GM19463 (cell line): ENCODE measurements at regions not wholly inside any gene's neighbourhood (a gene's known extent, or its start where the extent isn't known, plus 50 kb on each side); places are given as distances from the start of the nearest gene placed in this dataset.
"Not testable (repeated sequence)": the region's sequence is repeated elsewhere in the genome, so short reads cannot be mapped to it uniquely, and the experiment has no call there.

Experiments used
- ATAC-seq: cut with Tn5 transposase; IDR thresholded peaks from one replicate; pipeline ENCODE4 v1.9.1; 2021; ENCODE audit warnings: mild to moderate bottlenecking, moderate library complexity; ENCODE audit not compliant: unreplicated experiment

DNA sequence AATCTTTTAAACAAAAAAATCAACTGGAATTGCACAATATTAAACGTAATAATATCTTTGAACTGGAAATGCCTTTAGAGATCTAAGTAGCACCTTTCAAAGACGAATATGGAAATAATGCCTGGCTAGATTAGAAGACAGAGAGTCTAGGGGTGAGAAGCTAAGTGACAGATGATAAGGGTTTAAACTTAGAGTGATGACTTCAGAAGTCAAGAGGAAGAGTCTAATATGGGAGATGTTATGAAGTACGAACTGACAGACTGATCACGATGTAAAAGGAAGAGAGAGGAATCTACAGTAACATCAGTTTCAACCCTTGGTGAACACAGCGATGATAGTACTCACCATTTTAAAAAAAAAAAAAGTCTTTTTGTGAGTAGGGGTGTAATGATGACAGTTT lies 57.9 kb downstream of the HINT1 start:
- no peak for ATAC-seq

DNA sequence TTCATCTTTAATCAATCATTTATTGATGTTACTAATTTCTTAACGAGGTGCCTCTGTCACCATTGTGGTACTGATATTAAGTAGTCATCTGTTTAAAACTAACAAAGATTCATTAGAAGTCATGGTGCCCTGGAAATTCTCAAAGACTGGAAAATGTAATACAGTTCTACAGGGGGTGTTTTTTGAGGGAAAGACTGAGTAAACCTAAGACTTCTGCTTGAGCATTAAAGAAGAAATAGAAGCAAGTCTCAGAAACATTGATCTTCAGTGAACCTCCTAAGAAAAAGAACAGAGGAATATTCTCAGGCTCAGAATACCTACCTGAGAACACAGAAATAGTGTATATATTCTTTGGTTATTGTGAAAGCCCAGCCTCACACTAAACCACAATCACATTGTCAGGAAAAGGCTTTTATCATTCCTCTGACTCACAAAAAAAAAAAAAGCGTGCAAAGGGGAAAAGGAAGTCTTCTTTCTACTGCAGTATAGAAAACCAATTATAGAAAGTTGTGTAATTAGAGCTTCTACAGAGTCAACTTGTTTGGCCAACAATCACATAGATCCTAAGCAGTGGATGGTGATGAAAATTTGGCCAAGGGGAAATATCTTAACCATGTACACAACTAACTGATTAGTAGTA lies 60.8 kb downstream of the HINT1 start:
- no peak for ATAC-seq

DNA sequence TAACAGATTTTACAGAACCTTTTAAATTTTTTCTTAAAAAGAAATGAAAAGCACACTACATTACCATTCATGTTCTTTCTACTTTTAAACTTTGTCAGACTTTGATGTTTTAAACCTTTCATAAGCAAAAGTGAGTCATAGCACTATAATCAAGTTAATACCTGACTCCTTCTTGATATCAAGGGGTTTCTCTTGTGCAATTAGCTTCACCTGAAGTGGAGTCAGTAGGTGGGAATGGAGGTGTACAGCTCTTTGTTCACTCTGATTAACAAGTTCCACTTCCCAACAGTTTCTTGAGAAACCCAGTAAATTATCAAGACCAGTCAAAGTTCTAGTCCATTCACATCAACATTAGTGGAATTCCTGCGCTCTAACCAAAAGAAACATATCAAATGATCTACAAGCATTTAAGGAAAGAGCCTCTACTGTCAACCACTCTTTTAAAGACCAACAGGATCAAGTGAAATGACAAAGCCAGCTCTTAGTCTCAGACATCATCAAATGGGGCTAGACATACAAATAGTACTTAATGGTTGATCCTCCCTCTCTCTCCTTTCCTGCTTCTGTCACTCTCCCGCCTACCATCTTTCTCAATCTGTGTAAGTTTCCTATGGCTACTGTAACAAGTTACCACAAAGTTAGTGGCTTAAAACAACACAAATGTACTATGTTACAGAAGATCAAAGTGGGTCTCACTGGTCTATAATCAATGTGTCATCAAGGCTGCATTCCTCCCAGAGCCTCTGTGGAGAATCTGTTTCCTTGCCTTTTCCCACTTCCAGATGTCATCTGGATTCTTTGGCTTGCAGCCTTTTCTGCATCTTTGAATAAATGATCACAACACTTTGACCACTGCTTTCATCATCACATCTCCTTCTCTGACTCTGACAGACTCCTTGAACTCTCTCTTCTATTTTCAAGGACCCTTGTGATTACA lies 68.0 kb downstream of the HINT1 start:
- no peak for ATAC-seq

DNA sequence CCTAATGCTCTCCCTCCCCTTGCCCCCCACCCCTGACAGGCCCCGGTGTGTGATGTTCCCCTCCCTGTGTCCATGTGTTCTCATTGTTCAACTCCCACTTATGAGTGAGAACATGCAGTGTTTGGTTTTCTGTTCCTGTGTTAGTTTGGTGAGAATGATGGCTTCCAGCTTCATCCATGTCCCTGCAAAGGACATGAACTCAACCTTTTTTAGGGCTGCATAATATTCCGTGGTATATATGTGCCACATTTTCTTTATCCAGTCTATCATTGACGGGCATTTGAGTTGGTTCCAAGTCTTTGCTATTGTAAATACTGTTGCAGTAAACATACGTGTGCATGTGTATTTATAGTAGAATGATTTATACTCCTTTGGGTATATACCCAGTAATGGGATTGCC lies 69.5 kb downstream of the HINT1 start:
- ATAC-seq, result not testable (repeated sequence)

DNA sequence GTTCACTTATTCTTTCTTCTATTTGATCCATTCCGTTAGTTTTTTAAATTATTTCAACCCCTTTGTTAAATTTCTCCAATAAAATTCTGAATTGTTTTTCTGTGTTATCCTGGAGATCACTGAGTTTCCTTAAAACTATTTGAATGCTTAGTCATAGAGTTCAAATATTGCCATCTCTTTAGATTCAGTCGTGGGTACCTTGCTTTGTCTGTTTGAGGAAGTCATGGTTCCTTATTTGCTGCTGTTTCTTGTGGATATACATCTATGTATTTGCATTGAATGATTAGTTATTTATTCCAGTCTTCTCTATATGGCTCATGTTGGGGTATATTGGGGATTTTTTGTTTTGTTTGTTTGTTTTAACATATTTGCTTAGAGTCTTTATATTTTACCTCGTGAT lies 80.6 kb downstream of the HINT1 start:
- no peak for ATAC-seq

DNA sequence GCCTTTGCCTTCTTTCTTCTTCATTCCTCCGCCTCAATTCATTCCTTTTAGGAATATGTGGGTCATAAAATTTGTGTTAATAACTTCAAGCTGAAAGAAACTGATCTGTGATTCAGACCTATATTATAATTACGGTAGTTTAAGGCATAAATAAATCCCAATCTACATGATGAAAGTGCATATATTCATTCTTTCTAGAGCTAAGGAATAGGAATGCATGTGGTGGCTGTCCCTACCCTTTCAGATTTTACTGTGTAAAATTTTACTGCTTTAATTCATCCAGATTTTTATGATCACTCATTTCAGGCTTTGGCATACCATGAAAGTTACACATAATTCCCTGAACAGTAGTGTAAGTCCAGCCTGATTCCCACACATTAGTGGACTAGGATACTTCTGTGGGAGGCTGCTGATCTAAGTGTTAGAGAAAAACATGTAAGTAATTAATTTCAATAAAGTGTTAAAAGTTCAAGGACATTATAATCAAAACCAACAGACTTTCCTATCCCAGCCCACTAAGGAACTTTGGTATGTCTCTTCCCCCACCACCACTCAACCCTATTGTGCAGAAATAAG lies 83.1 kb downstream of the HINT1 start:
- ATAC-seq, result no peak

DNA sequence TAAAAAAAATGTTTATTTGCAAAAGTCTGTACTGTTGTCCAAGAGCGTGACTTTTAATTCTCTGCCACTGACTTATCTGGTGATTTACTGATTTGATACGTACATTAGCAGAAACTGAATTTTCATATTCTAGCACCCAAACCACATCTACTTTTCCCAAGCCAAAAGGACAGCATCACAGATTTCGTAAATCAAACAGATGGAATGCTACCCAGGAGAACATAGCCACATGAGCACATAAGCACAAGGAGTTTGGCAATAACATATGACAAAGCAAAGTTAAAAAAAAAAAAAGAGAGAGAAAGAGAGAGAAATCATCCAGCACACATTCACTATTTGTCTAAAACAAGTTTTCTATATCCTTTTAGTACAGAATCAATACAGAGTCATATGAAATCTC lies 83.7 kb downstream of the HINT1 start:
- ATAC-seq, result no peak

DNA sequence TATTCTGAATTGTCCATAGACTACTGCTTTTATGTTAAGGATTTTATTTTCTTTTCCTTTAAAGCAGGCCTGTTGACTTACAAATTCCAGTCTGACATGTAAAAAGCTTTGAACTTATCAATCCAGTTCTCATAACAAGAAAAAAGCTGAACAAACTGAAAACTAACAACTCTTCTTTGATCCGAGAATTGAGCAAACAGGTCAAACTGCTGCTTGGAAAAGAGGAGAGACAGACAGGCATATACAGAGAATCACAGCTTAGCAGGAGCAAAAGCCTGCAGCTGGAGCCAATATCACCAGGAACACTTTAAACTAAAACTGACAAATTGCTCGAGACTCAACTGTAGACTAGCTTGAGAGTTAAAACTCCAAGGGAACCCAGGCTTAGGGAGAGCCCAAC lies 85.8 kb downstream of the HINT1 start:
- ATAC-seq, result no peak

DNA sequence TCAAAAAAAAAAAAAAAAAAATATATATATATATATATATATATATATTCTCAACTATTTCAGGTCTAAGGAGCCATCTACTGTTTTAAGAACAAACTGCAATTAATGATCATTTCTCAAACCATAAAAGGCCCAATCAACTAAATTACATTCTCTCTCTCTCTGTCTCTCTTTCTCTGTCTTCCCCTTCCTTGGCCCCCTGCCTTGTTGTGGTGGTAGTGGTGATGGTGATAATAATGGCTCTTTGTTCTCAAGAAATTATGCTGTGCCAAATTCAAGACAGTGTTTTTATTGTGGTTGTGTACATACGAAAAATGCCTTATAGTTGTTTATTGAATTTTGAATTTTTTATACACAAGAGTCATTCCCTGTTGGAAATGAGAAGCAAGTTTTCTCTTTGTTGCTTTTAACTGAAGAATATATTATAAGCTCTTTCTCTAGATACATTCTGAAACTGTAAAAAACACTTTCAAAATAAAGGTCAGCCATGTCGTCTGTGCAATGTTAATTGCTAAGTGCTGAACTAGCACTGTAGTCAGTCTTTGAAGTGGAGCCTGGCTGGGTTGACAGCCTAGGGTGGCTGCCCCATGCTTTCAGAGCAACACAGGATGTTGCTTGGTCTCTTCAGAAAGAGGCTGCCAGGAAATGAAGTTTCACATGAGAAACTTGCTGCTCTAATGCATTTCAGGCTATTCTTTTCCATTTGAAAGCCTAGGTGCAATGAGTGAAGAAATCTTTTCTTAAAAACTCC lies 96.0 kb downstream of the HINT1 start:
- ATAC-seq, result peak; percentile 84

DNA sequence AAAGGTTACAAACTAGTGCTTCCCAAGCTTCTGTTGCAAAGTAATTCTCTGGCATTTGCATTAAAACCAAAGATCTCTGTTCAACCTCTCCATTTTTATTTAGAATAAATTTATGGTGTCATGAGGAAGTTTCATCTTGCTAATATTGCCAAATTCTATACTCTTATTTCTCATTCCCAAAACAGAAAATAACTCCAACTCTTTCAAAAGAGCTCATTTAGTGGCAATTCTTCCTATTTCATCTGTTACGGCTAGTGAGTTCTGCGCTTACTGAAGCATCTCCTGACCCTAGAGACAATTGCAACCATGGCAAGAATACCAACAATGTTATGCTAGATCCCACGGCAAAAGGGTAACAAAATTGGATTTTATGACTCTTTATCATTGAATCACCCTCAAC lies 97.0 kb downstream of the HINT1 start:
- no peak for ATAC-seq

DNA sequence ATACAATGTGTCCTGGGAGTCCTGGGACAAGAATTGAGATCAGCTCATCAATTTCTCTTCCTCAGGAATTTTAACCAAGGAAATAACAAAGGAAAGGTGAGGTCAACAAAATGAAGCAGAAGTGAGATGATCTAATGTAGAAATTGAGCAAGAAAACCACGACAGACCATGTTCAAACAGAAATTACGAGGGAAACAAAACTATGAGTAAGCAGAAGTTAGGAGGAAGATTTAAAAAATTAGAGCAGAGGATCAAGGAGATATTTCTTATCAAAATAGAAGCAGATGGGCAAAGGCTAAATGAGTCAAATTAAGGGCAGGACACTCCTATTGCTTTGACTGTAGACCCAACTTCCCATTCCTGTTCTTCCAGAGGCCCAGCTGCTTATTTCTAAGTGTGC lies 97.4 kb downstream of the HINT1 start:
- no peak for ATAC-seq

DNA sequence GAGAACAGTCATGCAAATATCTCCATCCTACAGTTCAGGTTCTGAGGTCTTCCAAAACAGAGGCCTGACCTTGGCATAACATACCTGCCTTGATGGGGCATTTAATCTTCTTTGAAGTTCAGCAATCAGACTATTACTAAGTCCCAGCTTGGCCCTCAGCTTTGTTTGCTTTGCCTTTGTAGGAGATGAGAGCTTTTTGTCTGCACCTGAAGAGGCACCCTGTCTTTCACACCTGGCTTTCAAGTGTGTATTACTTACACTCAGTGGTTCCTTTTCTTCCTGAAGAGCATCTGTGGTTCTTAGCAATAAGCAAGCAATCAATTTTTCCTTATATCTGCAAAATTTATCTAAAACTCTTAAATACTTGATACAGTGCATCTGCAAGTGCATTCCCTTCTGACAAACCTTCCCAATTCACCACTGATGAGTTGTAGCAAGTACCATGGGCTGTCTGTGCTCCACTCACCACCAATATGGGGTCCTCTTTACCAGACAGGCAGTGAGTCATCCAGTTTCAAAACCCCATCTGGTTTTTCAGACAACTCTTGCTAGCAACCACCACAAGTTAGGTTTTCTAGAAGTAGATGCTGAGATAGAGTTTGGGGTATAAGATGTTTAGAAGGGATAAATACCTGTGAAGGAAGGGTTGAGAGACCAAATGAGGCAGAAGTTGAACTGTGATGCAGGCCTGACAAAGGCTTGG lies 100.2 kb downstream of the HINT1 start:
- ATAC-seq, result no peak

DNA sequence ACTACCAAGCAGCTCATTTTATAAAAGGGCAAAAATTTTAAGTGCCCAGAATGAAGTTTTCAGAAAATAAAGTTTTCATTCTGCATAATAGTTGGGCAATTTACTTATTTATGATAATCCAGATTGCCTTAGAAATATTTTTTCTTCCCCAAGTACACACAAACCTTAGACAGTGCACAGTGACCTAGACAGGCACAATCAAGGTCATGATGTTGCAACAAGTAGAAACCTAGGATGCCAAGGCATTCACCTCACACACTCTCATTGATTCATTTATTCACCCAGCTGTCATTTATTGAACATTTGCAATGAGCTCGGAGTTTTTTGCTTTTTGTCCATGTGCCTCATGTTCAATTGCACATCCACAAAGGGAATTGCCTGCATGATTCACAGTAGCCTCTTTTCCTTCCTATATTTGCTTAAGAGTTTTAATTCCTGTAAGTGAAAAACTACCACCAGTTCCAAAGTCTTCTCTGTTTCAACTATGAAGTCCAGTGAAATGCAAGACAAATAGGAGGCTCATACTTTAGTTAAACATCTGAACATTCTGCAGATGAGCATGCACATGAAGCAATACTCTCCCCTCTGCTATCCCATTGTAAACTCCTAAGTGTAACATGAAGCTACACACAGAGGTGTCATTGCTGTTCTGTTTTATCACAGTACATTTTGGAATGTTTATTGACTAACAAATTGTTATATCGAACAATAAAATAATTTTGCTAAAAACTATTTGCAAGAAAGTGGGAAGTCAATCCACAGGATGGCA lies 122.9 kb downstream of the HINT1 start:
- ATAC-seq, result no peak

DNA sequence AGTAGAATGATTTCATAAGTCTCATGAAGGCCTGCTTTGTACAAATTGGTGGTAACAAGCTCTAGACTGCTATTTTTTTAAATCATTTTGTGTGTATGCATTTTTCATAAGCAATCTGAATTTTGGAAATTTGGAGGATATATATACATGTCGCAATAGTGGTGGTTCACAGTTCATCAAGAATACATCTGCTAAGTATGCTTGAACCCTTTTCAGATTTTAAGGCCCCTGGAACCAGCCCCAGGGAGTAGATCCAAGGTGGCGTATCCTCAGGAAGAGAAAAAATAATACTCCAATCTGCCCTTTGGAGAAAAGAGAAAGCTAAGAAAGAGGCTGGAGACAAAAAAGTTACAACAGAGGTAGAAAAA lies 141.6 kb downstream of the HINT1 start:
- ATAC-seq, result no peak

DNA sequence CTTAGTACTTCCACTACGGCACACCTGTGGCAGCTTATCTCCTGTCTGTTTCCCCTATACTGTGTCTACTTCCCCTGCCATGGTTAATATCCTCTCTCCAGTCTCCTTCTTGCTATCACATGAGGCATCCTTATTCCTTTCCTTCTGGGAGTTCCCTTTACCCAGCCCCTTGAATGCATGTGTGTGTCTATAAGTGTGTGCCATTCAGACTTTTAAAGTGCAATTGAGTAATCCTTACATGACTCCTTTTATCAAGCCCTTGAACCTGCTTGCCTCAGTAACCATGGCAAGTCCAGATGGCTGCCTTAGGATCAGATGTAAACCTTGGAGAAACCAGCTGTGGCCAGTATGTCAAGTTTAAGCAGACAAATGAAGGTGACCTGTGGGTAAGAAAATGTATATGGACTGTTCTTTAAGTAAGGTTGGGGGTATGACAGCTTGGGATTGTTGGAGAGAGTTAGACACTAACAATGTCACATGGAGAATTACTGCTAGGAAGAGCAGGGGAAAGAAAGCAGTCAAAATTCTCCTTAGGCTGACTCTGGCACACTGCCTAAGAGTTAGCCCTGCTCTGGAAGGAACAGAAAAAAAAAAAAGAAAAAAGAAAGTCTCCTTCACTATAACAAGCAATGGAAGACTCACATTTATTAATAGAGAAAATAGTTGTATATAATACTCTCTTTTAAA lies 142.1 kb downstream of the HINT1 start:
- no peak for ATAC-seq

DNA sequence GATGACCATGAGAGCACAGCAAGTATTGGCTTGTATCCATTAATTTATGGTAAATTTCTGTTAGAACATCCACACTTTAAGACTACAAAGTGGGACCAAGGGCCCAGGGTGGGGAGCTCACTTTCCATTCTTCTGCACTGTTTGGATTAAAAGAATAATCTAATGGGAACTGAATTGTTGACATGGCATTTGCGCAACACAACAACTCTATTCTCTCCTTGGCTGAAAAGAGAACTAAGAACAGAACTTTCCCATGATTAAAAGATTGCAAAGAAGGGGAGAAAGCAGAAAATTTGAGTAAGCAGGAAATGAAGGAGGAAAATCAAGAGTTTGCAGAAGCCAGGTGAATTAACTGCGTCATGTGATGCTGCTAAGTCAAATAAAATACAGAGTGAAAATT lies 143.4 kb downstream of the HINT1 start:
- no peak for ATAC-seq

DNA sequence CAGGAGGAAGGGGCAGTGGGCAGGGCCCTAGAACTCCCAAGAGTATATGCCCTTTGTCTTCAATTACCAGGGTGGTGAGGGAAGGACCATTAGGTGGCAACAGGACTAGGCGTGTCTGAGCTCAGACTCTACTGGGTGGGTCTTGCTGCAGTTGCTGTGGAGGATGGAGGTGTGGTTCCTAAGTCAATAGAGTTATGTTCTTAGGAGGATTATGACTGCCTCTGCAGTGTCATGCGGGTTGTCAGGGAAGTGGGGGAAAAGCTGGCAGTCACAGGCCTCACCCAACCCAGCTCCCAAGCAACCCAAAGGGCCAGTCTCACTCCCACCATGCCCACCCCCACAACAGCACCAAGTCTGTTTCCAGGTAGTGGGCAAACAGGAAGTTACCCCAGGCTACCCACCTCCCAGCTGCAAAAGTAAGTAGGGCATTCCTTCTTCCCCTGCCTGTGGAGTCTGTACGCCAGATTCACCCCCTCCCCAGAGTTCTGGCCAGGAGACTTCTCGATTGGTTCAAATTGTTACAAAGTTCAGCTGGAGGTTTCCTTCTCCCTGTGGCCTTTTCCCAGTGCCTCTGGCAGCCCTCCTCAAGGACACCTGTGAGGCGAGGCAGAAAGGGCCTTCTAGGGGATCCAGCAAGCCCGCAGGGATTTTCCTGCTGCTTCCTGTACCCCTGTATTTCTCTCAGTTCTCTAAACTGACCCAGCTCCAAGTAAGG lies 145.3 kb downstream of the HINT1 start:
- no peak for ATAC-seq

DNA sequence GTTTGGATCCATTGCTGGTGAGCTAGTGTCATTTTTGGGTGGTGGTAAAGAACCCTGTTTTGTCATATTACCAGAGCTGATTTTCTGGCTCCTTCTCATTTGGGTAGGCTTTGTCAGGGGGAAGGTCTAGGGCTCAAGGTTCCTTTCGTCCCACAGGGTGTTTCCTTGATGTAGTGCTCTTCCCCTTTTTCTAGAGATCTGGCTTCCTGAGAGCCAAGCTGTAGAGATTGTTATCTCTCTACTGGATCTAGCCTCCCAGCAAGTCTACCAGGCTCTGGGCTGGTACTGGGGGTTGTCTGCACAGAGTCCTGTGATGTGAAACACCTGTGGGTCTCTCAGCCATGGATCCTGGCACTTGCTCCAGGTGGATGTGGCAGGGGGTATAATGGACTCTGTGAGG lies 145.9 kb downstream of the HINT1 start:
- ATAC-seq, result no peak

DNA sequence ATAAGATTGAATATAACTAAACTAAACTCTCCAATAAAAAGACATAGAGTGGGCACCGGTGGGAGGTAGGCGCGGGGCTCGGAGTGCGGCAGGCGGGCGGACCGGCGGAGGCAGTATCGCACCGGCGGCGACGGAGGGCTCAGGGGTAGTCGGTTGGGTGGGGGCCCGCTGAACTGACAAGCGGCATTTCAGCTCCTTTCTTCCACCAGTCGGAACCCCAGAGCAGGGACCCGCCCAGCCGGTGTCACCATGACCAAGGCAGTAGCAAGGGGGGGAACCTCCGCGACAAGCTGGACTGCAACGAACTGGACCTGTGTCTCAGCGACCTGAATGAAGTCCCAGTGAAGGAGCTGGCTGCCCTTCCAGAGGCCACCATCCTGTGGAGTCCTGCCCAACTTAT lies 156.7 kb downstream of the HINT1 start:
- ATAC-seq, result no peak
